HepG2 (cell line): ENCODE measurements at regions not wholly inside any gene's neighbourhood (a gene's known extent, or its start where the extent isn't known, plus 50 kb on each side); places are given as distances from the start of the nearest gene placed in this dataset.

Experiments used
- REXO4 ChIP-seq: sonication (generic); formaldehyde crosslinking; IDR thresholded peaks from 2 replicates; pipeline ENCODE4 v1.8.0; 2022; ENCODE audit warnings: missing genetic modification reagents, mild to moderate bottlenecking, borderline replicate concordance
- TMF1 ChIP-seq: sonication (generic); formaldehyde crosslinking; IDR thresholded peaks from 2 replicates; pipeline ENCODE4 v1.8.1; 2022; ENCODE audit warnings: low read depth, missing genetic modification reagents
- TRIM24 ChIP-seq: sonication (generic); formaldehyde crosslinking; IDR thresholded peaks from 2 replicates; pipeline ENCODE4 v1.8.0; 2022; ENCODE audit warnings: mild to moderate bottlenecking, missing genetic modification reagents
- ZNF598 ChIP-seq: sonication (generic); formaldehyde crosslinking; IDR thresholded peaks from 2 replicates; pipeline ENCODE4 v1.5.1; 2020; ENCODE audit warnings: mild to moderate bottlenecking, missing genetic modification reagents, borderline replicate concordance
- TF ChIP-seq, protein P1 (sequence below), 2 experiments: sonication (generic) in 1 of 2; formaldehyde crosslinking in 1 of 2; IDR thresholded peaks; 2 replicates each; pipeline versions ENCODE4 v1.4.0 to v1.6.1; 2018 to 2020; ENCODE audit warnings: missing genetic modification reagents in 2 of 2, borderline replicate concordance in 1 of 2, low read depth in 1 of 2, mild to moderate bottlenecking in 1 of 2, missing biosample characterization in 1 of 2
- TF ChIP-seq, protein P2 (sequence below), 2 experiments: sonication (generic) in 1 of 2; formaldehyde crosslinking in 1 of 2; IDR thresholded peaks; 2 replicates each; pipeline versions ENCODE4 v1.6.1 to v1.9.0; 2014 to 2022; ENCODE audit warnings: antibody characterized with exemption in 1 of 2, borderline replicate concordance in 1 of 2, inconsistent platforms in 1 of 2, low read depth in 1 of 2, missing genetic modification reagents in 1 of 2

DNA sequence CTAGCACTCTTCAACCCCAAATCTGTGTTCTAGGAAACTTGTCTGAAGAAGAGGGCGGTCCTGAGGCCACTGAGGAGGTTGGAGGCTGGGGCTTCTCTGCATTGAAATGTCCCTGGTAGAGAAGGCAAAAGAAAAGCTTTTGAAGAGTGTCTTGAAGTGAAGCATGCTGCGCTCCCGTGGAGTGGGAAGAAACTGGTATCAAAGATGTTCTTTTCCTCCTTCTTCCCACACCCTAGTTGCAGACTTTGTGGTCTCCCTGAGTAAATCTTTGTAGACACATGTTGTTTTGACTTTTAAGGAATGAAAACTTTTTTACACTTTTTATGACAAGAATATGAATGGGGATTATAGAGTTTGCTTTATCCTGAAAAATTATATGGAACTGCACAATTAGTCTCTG, 59.0 kb upstream of the ANP32D start (continued):
- TF ChIP-seq, protein P1, sequence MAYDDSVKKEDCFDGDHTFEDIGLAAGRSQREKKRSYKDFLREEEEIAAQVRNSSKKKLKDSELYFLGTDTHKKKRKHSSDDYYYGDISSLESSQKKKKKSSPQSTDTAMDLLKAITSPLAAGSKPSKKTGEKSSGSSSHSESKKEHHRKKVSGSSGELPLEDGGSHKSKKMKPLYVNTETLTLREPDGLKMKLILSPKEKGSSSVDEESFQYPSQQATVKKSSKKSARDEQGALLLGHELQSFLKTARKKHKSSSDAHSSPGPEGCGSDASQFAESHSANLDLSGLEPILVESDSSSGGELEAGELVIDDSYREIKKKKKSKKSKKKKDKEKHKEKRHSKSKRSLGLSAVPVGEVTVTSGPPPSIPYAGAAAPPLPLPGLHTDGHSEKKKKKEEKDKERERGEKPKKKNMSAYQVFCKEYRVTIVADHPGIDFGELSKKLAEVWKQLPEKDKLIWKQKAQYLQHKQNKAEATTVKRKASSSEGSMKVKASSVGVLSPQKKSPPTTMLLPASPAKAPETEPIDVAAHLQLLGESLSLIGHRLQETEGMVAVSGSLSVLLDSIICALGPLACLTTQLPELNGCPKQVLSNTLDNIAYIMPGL (CRISPR knock-in tag; IDR thresholded peaks at IDR 0.05; ENCODE audit: borderline replicate concordance in 1 of 2, low read depth in 1 of 2), result no peak
- no peak for TF ChIP-seq TRIM24 (CRISPR knock-in tag)
- TF ChIP-seq, protein P2, sequence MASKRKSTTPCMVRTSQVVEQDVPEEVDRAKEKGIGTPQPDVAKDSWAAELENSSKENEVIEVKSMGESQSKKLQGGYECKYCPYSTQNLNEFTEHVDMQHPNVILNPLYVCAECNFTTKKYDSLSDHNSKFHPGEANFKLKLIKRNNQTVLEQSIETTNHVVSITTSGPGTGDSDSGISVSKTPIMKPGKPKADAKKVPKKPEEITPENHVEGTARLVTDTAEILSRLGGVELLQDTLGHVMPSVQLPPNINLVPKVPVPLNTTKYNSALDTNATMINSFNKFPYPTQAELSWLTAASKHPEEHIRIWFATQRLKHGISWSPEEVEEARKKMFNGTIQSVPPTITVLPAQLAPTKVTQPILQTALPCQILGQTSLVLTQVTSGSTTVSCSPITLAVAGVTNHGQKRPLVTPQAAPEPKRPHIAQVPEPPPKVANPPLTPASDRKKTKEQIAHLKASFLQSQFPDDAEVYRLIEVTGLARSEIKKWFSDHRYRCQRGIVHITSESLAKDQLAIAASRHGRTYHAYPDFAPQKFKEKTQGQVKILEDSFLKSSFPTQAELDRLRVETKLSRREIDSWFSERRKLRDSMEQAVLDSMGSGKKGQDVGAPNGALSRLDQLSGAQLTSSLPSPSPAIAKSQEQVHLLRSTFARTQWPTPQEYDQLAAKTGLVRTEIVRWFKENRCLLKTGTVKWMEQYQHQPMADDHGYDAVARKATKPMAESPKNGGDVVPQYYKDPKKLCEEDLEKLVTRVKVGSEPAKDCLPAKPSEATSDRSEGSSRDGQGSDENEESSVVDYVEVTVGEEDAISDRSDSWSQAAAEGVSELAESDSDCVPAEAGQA (IDR thresholded peaks at IDR 0.05; ENCODE audit: low read depth), result no peak
- TF ChIP-seq, protein P2 (CRISPR knock-in tag; IDR thresholded peaks at IDR 0.05; ENCODE audit: borderline replicate concordance), result no peak
- no peak for TF ChIP-seq TMF1 (CRISPR knock-in tag)
- no peak for TF ChIP-seq ZNF598 (CRISPR knock-in tag)
- TF ChIP-seq REXO4 (CRISPR knock-in tag), result no peak
